H1 (cell line): ENCODE measurements at regions not wholly inside any gene's neighbourhood (a gene's known extent, or its start where the extent isn't known, plus 50 kb on each side); places are given as distances from the start of the nearest gene placed in this dataset.
A peak's percentile ranks its signal among the peaks of the same experiment; 100 is the strongest.

Source experiments
- CTCF ChIA-PET: fragments of 300-600 bp; sonication (Branson Sonifier 250); formaldehyde crosslinking; loops from one replicate; lab custom pipeline; 2021; ENCODE audit not compliant: partially characterized antibody; lab: Charles Lee
- POLR2A ChIA-PET: fragments of 300-600 bp; sonication (Branson Sonifier 250); formaldehyde crosslinking; loops from one replicate; lab custom pipeline; 2021; ENCODE audit warnings: inconsistent platforms; ENCODE audit not compliant: partially characterized antibody; lab: Charles Lee
- DNase-seq, 2 experiments: peaks; one replicate each; pipeline versions ENCODE4 v3.0.0 to v3.0.0-alpha.2; 2010 to 2022; ENCODE audit warnings: low spot score in 2 of 2, low read depth in 1 of 2, mixed read lengths in 1 of 2
- FAIRE-seq: peaks from 2 replicates; lab custom pipeline; 2011; peaks lifted over from hg19 to GRCh38; lab: Jason Lieb, UNC
- H2AFZ ChIP-seq: 2 replicates; pipeline ENCODE4 v1.8.1; 2012; ENCODE audit warnings: low read length, inconsistent platforms
- H2AK5ac ChIP-seq: 2 replicates; pipeline ENCODE4 v1.6.1; 2013; ENCODE audit warnings: low read depth, low read length
- H2BK120ac ChIP-seq: replicated peaks from 2 replicates; pipeline ENCODE3; 2013; ENCODE audit warnings: low read depth, low read length, inconsistent platforms
- H2BK12ac ChIP-seq: 2 replicates; pipeline ENCODE4 v1.6.1; 2013; ENCODE audit warnings: low read depth, low read length
- H2BK15ac ChIP-seq: 2 replicates; pipeline ENCODE4 v1.6.1; 2013; ENCODE audit warnings: low read length
- H2BK20ac ChIP-seq: 2 replicates; pipeline ENCODE4 v1.6.1; 2013; ENCODE audit warnings: low read length
- H2BK5ac ChIP-seq: 2 replicates; pipeline ENCODE4 v1.6.1; 2013; ENCODE audit warnings: low read depth, low read length
- H3K14ac ChIP-seq: 2 replicates; pipeline ENCODE4 v1.6.1; 2013; ENCODE audit warnings: inconsistent platforms; ENCODE audit not compliant: insufficient read length
- H3K18ac ChIP-seq: 2 replicates; pipeline ENCODE4 v1.6.1; 2013; ENCODE audit warnings: low read length; ENCODE audit errors: extremely low read depth
- H3K23ac ChIP-seq: 2 replicates; pipeline ENCODE4 v1.6.1; 2013; ENCODE audit warnings: inconsistent platforms; ENCODE audit not compliant: insufficient read length
- H3K23me2 ChIP-seq: 2 replicates; pipeline ENCODE4 v1.6.1; 2013; ENCODE audit warnings: low read depth, low read length
- H3K27ac ChIP-seq: 2 replicates; pipeline ENCODE4 v1.6.1; 2011; ENCODE audit warnings: low read depth, low read length, inconsistent platforms
- H3K27me3 ChIP-seq, 4 experiments: replicated peaks in 1 of 4; 1 replicate in 1 of 4; 2 replicates in 3 of 4; pipeline versions ENCODE4 v1.6.1 to v1.8.1; 2011 to 2013; ENCODE audit warnings: low read length in 3 of 4, mild to moderate bottlenecking in 3 of 4, inconsistent platforms in 2 of 4, mixed read lengths in 2 of 4, moderate library complexity in 1 of 4; ENCODE audit not compliant: control insufficient read depth in 3 of 4, insufficient read depth in 3 of 4; ENCODE audit errors: extremely low read depth in 1 of 4
- H3K36me3 ChIP-seq, 4 experiments: 2 replicates each; pipeline versions ENCODE4 v1.6.1 to v1.8.1; 2011 to 2013; ENCODE audit warnings: mild to moderate bottlenecking in 4 of 4, low read length in 3 of 4, moderate library complexity in 2 of 4, control low read depth in 1 of 4, inconsistent platforms in 1 of 4; ENCODE audit not compliant: insufficient read depth in 4 of 4, control insufficient read depth in 2 of 4
- H3K4ac ChIP-seq: replicated peaks from 2 replicates; pipeline ENCODE3; 2013; ENCODE audit warnings: low read length, low read depth, mixed read lengths, inconsistent platforms; ENCODE audit not compliant: insufficient read length
- H3K4me1 ChIP-seq, 4 experiments: replicated peaks in 1 of 4; 1 replicate in 1 of 4; 2 replicates in 3 of 4; pipeline versions ENCODE4 v1.6.1 to v1.8.1; 2011 to 2013; ENCODE audit warnings: low read length in 3 of 4, inconsistent platforms in 2 of 4, mixed read lengths in 1 of 4; ENCODE audit not compliant: insufficient read depth in 4 of 4, control insufficient read depth in 3 of 4
- H3K4me2 ChIP-seq, 2 experiments: 2 replicates each; pipeline versions ENCODE4 v1.6.1 to v1.8.1; 2011 to 2013; ENCODE audit warnings: low read depth in 2 of 2, low read length in 2 of 2, control low read depth in 1 of 2, inconsistent platforms in 1 of 2, mild to moderate bottlenecking in 1 of 2; ENCODE audit not compliant: insufficient read depth in 1 of 2
- H3K4me3 ChIP-seq, 4 experiments: fragments of 200-600, 300-600 bp in 1 of 4; sonication (generic), shearing (Covaris generic), sonication (Bioruptor Twin) in 1 of 4; 2 replicates each; pipeline versions ENCODE4 v1.5.1 to v1.8.1; 2011 to 2016; ENCODE audit warnings: low read length in 4 of 4, low read depth in 3 of 4, control low read depth in 2 of 4, inconsistent platforms in 2 of 4, mild to moderate bottlenecking in 2 of 4, mixed read lengths in 1 of 4, moderate library complexity in 1 of 4; ENCODE audit not compliant: insufficient read depth in 2 of 4; ENCODE audit errors: extremely low read depth in 1 of 4
- H3K56ac ChIP-seq: replicated peaks from 2 replicates; pipeline ENCODE3; 2013; ENCODE audit warnings: low read depth, mild to moderate bottlenecking, mixed read lengths, low read length, inconsistent platforms; ENCODE audit not compliant: insufficient read length
- H3K79me1 ChIP-seq: 2 replicates; pipeline ENCODE4 v1.6.1; 2013; ENCODE audit warnings: low read depth, low read length, control low read depth
- H3K79me2 ChIP-seq, 2 experiments: 2 replicates each; pipeline versions ENCODE4 v1.6.1 to v1.8.1; 2012 to 2013; ENCODE audit warnings: low read length in 2 of 2, mild to moderate bottlenecking in 2 of 2, inconsistent platforms in 1 of 2; ENCODE audit not compliant: insufficient read depth in 2 of 2, control insufficient read depth in 1 of 2
- H3K9ac ChIP-seq, 4 experiments: replicated peaks in 1 of 4; 1 replicate in 1 of 4; 2 replicates in 3 of 4; pipeline versions ENCODE4 v1.6.1 to v1.8.1; 2011 to 2013; ENCODE audit warnings: low read depth in 3 of 4, low read length in 3 of 4, control low read depth in 2 of 4, mild to moderate bottlenecking in 2 of 4, moderate library complexity in 2 of 4, inconsistent platforms in 1 of 4; ENCODE audit errors: extremely low read depth in 1 of 4
- H3K9me3 ChIP-seq, 2 experiments: 2 replicates each; pipeline versions ENCODE4 v1.6.1 to v1.8.1; 2012 to 2013; ENCODE audit warnings: mild to moderate bottlenecking in 2 of 2, moderate library complexity in 2 of 2, control low read depth in 1 of 2, inconsistent platforms in 1 of 2, low read depth in 1 of 2, low read length in 1 of 2, mixed read lengths in 1 of 2; ENCODE audit not compliant: insufficient read depth in 2 of 2
- H4K20me1 ChIP-seq, 2 experiments: replicated peaks in 1 of 2; 2 replicates each; pipeline versions ENCODE3 to v1.8.1; 2011 to 2013; ENCODE audit warnings: inconsistent platforms in 2 of 2, low read length in 2 of 2, mild to moderate bottlenecking in 1 of 2; ENCODE audit not compliant: insufficient read depth in 2 of 2, control insufficient read depth in 1 of 2
- H4K5ac ChIP-seq: 2 replicates; pipeline ENCODE4 v1.6.1; 2013; ENCODE audit warnings: low read length, low read depth, mixed read lengths, inconsistent platforms; ENCODE audit not compliant: insufficient read length
- H4K8ac ChIP-seq: 2 replicates; pipeline ENCODE4 v1.8.0; 2013; ENCODE audit warnings: mild to moderate bottlenecking, moderate library complexity, low read length, inconsistent platforms; ENCODE audit not compliant: insufficient read depth; ENCODE audit errors: extremely low read depth
- H4K91ac ChIP-seq: replicated peaks from 2 replicates; pipeline ENCODE3; 2013; ENCODE audit warnings: low read length, mixed read lengths, inconsistent platforms; ENCODE audit not compliant: insufficient read length
- EGR1 ChIP-seq: IDR thresholded peaks from 2 replicates; pipeline ENCODE4 v1.6.1; 2011; ENCODE audit warnings: low read depth, low read length, borderline replicate concordance
- TEAD4 ChIP-seq: IDR thresholded peaks from 2 replicates; pipeline ENCODE4 v1.6.1; 2012; ENCODE audit warnings: low read depth, low read length, inconsistent platforms, mixed read lengths
- WGBS, 2 experiments: shearing (Covaris generic) in 1 of 2; methylation state at CpG; one replicate each; pipeline versions ENCODE4 v1.1.6 to v1.1.7; 2013 to 2015; ENCODE audit warnings: low lambda C conversion rate in 2 of 2, mixed read lengths in 2 of 2, inconsistent platforms in 1 of 2, low coverage in 1 of 2, missing lambda C conversion rate in 1 of 2; ENCODE audit not compliant: insufficient replicate concordance in 2 of 2, insufficient coverage in 1 of 2, insufficient read length in 1 of 2; ENCODE audit errors: extremely low coverage in 1 of 2, missing lambda C conversion rate in 1 of 2; 5-methylcytosine and 5-hydroxymethylcytosine counted together

DNA sequence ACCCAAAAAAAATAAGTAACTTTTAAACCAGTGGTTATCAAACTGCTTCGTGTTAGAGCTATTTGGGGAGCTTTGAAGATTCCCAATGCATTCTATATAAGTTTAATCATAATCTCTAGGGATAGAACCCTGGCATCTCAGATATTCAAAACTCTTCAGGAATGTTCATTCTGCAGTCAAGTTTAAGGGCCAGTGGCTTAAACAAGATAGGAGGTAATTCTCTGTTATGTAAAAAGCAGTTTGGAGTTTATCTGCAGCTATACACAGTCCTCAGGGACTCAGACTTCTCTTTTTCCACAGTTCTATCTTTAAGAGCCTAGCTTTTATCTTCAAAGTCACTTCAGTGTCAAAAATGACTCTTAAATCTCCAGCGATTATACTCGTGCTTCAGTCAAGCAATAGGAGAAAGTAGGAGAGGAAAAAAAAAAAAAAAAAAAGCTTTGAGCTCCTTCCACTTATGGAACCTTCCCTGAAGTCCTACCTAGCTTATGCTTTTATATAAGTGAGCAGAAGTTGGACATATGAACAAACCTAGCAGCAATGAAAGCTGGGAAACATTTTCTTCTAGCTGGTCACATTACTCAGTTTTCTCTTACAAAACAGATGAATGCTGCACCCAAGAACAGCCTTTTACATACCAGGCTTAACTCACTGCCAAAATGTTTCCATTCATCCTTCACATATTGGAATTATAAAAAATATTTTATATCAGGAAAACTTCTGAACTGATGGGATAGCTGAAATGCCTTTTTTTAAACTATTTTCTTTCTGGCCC is 302.8 kb downstream of the FSCB start:
- POLR2A ChIA-PET, result no interaction called here
- no peak overlapping the region for H3K9ac ChIP-seq
- no peak for DNase-seq

More for the DNA sequence above, 302.8 kb downstream of the FSCB start:
- Histone ChIP-seq H3K4me1 (peaks cover 0 to 2% (median 0%) of the 10 kb centered on the region in 4 experiments; a peak in 3 of 7 replicates), H3K9me3 (no peaks in the 10 kb centered on the region), H3K4me3 (no peak overlapping the region; a peak in 1 of 8 replicates), H3K4ac (no peak overlapping the region), H3K18ac (no peak overlapping the region), H3K23ac (no peak overlapping the region), H2BK5ac (no peak overlapping the region), H3K27me3 (no peaks in the 10 kb centered on the region), H3K79me2 (no peaks in the 10 kb centered on the region), H4K5ac (no peak overlapping the region), H3K56ac (no peak overlapping the region), H3K79me1 (no peaks in the 10 kb centered on the region), H2BK120ac (no peak overlapping the region), H4K20me1 (no peaks in the 10 kb centered on the region), H2AFZ (no peak overlapping the region), H2AK5ac (no peak overlapping the region), H2BK20ac (no peak overlapping the region), H3K23me2 (no peaks in the 10 kb centered on the region), H2BK15ac (no peak overlapping the region), H4K91ac (no peak overlapping the region), H3K27ac (no peak overlapping the region), H3K4me2 (peak overlapping the region in 1 of 2 experiments; percentile 43; a peak in 3 of 4 replicates), H4K8ac (no peak overlapping the region), H3K14ac (no peak overlapping the region), H3K36me3 (no peaks in the 10 kb centered on the region), H2BK12ac (no peak overlapping the region)
- 56% methylated on average over 3 of the region's 3 CpGs; no CpG with 5 or more reads in 1 of the 2 experiments for WGBS, 2 experiments
- FAIRE-seq, result no peak
- TF ChIP-seq TEAD4 (peak; percentile 93), EGR1 (no peak)
- CTCF ChIA-PET, result interaction anchor here (0.6 to 0.7 kb wide), 2 partner anchors 55 to 162 kb away, joined by 3 read pairs; no protein-coding TSS in a partner anchor
